HS-5 (cell line): ENCODE measurements at regions not wholly inside any gene's neighbourhood (a gene's known extent, or its start where the extent isn't known, plus 50 kb on each side); places are given as distances from the start of the nearest gene placed in this dataset.
"Not testable (repeated sequence)": the region's sequence is repeated elsewhere in the genome, so short reads cannot be mapped to it uniquely, and the experiment has no call there.

Experiments used
- DNase-seq: peaks from one replicate; pipeline ENCODE4 v3.0.0-alpha.2; 2012; ENCODE audit warnings: low read depth

DNA sequence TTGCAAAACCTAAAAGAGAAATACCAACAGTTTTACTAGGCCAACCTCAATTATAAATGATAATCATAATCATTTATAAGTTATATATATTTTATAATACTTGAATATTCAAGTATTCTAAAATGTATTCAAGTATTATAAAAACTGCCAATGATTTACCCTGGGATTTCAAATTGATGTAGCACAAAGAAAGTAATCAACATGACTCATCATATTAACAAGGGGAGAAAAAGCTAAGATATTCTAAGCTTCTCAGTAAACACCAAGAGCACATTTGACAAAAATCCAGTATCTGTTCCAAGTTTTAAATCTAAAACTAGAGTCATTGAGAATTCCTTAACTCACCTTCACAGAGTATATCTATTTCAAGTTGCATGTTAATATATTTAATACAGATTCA lies 56.1 kb downstream of the CAPZA3 start:
- no peak for DNase-seq

DNA sequence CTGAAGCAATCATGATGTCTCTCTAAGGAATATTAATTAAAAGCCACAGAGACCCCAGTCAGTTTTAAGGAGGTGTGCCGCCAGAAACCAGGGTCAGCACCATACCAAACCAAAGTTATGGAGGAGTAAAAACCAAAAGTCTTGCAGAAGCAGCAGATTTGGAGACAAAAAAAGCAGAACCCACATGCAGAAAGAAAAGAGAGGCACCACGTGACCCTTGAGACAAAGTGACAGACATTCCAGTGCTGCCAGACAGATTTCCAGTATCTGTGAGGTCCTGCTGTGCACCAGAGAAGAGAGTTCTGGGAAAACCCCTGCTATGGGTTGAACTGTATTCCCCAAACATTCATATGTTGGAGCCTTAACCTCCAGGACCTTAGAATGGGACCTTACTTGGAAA lies 59.7 kb downstream of the CAPZA3 start:
- DNase-seq, result no peak

DNA sequence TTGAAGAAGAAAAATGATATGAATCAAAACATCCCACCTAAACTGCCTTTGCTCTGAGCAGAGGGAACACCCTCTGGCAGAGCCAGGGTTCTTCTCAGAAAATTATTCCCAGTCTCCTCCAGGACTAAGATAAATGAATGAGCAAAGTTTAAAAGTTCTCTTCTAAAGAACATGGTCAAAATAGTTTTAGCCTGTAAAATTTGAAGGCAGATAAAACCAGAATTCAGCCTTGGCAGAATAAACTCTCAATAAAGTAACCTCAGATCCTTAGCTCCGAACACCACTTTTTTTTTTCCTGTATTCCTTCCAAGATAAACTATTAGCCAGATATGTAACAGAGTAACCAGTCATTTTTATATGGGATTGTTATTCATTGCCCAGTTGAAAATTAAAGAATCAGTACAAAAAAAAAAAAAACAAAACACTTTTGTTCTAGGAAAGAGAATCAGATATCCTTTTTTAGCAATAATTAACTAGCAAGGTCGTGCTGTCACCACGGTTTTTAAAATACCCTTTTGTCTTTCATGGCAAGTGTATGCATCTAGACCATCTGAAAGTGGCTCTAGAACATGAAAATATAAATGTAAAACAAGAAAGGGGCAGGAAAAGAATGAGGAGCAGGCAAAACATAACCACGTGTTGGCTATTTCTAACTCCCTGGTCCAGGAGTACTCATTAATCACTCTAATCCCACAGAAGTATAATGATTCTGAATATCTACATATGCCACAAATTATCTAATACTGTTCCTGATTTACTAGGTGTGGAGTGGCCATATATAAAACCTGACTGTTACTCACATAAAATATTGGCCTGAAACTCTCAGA lies 60.8 kb downstream of the CAPZA3 start:
- DNase-seq, result no peak

GRCh38 chr12:18799561-18799960 lies 61.6 kb downstream of the CAPZA3 start:
- DNase-seq, result no peak

GRCh38 chr12:18805516-18806248 lies 67.8 kb downstream of the CAPZA3 start:
- no peak for DNase-seq

GRCh38 chr12:18807714-18808113 lies 69.8 kb downstream of the CAPZA3 start:
- DNase-seq, result no peak

GRCh38 chr12:18808221-18808620 lies 70.3 kb downstream of the CAPZA3 start:
- DNase-seq, result no peak

GRCh38 chr12:18810537-18811253 lies 72.8 kb downstream of the CAPZA3 start:
- no peak for DNase-seq

- DNase-seq, result no peak
Observed at GRCh38 chr12:18811273-18811672, 73.4 kb downstream of the CAPZA3 start.

DNA sequence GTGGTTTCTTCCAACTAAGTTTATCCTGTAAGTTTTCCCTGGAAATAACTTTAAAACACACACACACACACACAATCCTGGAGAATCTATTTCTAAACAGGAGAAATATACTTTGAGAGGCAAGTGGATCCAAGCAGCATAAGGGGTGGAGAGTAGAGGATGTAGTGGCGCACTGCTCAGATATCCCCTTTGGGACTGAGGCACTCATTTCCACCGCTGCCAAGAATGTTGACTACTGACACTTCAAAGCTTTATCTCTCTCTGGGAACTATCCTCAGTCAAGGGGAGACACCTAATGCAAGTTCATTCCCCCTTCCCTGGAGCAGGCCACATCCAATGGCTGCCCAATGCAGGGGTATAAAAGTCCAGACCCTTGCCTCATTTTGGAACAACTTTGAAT lies 75.8 kb downstream of the CAPZA3 start:
- DNase-seq, result no peak

DNA sequence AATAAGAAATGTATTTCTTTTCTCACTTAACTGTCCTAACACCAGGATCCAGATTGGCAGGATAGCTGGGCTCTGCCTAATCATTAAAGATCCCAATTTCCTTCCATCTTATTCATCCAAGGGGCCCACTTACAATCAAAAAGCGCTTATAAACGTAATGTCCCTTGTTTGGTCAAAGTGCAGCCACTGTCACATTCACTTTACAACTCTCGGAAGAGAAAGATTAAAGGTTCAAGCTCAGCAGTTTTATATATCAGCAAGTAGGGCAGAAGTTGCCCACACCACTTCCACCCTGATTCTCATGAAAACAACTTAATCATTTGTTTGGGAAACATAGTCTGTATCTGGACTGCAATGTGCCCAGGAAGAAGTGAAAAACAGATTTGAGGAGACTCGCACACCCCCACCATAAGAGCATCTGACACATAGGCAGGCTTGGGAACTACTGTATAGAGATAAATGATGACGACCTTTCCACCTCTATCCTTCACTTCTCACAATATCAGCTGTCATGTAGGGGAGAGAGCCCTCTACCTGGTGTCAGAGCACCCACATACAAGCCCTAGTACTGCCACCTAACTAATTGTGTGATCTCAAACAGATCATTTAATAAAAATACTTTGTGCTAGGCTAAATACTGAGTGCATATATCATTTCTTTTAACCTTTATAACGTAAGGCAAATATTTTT lies 80.8 kb downstream of the CAPZA3 start:
- no peak for DNase-seq

GRCh38 chr12:18819484-18819883 lies 81.6 kb downstream of the CAPZA3 start:
- no peak for DNase-seq

DNA sequence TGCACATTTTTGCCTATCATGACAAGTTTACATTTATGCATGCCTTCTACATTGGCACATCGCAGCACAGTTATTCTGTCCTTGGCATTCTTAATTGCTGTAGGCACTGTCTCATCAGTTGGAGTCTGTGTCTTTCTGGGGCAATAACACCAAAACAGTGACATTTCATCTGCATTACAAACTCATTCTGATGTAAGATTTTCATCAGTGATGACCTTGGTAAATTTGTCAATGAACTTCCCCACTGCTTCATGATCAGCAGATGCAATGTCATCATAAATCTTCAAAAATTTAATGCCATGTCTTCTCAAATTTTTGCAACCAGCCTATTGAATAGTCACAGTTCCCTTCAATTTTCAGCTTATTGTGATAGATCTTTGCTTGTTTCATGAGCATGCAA lies 85.5 kb downstream of the CAPZA3 start:
- no peak for DNase-seq

DNA sequence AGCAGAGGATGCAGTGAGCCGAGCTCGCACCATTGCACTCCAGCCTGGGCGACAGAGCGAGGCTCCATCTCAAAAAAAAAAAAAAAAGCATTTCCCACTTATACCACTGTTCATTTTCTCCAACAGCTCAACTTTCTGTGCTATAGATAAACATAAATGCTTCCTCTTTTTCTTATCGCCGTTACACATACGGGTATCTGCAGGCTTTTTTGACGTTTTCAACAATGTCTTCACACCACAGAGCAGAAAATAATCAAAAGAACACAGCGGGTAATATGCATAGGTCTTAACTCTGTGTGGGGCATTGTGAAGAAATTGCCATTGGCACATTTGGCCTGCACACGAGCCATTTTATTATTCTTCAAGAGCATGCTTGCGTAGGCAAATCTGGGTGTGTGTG lies 86.4 kb downstream of the CAPZA3 start:
- no peak for DNase-seq

- no peak for DNase-seq
Observed at GRCh38 chr12:18825138-18825537, 87.2 kb downstream of the CAPZA3 start.

DNA sequence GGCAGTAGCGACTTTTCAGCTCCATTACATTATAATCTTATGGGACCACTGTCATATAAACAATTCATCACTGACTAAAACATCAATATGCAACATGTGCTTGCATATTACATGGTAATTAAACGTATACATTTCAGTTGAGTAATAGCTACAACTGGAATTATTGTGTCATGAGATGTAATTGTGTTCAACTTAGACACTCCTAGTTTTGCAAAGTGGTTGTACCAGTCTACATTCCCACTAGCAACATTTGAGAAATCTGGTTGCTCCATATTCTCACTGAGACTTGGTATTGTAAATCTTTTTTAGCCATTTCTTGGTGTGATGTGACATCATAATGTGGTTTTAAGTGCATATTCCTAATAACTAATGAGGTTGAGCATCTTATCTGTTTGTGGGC lies 90.0 kb downstream of the CAPZA3 start:
- DNase-seq, result no peak

DNA sequence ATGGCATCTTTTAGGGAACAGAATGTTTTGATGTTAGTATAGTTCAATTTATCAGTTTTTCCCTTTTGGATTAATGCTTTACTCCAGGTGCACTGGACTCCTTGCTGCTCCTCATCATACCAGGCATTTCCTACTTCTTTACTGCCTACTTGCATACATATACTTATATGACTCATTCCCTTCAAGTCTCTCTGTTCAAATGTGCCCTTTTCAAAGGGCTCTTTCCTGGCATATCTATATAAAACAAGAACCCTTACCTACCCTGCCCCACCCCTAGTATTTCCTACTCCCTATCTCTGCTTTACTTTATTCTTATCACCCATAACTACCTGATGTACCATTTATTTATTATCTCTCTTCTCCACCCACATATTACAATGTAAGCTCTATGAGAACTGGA lies 90.6 kb downstream of the CAPZA3 start:
- no peak for DNase-seq

DNA sequence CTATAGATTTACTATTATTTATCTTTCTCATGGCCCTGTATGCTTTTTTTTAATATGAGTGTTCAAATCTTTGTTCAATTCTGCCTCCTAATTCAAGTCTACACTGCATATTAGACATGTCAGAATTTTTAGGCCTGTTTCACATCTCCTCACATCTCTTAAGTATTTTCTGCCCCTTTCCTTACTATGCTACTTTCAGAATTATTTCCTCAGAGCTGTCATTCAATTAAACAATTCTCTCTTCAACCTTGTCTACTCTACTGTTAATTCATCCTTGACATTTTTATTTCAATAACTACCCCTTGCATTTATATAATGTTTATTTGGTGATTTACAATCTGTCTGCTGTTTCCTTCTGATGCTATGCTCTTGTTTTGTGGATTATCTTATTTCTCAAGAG lies 91.1 kb downstream of the CAPZA3 start:
- DNase-seq, result no peak

DNA sequence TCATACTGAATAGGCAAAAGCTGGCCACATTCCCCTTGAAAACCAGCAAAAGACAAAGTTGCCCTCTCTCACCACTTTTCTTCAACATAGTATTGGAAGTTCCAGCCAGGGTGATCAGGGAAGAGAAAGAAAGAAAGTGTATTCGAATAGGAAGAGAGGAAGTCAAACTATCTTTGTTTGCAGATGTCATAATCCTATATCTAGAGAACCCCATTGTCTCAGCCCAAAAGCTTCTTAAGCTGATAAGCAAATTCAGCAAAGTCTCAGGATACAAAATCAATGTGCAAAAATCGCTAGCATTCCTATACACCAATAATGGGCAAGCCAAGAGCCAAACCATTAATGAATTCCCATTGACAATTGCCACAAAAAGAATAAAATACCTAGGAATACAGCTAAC lies 95.0 kb downstream of the CAPZA3 start:
- not testable (repeated sequence) for DNase-seq

GRCh38 chr12:18837025-18837424 lies 99.1 kb downstream of the CAPZA3 start:
- DNase-seq, result no peak

- no peak for DNase-seq
Observed at GRCh38 chr12:18837505-18837904, 99.6 kb downstream of the CAPZA3 start.

- not testable (repeated sequence) for DNase-seq
Observed at GRCh38 chr12:18840997-18841396, 103.1 kb downstream of the CAPZA3 start.
